ENCODE measurements at regions not wholly inside any gene's neighbourhood (a gene's known extent, or its start where the extent isn't known, plus 50 kb on each side); places are given as distances from the start of the nearest gene placed in this dataset.

- TF ChIP-seq GLIS3 (CRISPR knock-in tag; IDR thresholded peaks at IDR 0.05): no peak
These were observed 342.8 kb downstream of the DHX15 start (continued) for GRCh38 chr4:24241511-24241910.

GRCh38 chr4:24240655-24241054 is 343.7 kb downstream of the DHX15 start:
- no peak for ATAC-seq

More at GRCh38 chr4:24240655-24241054, 343.7 kb downstream of the DHX15 start:
- TF ChIP-seq POU6F1 (CRISPR knock-in tag; IDR thresholded peaks at IDR 0.05; ENCODE audit: borderline replicate concordance, low read depth): no peak
- TF ChIP-seq RARB (CRISPR knock-in tag; IDR thresholded peaks at IDR 0.05): no peak
- no peak for TF ChIP-seq TSHZ2 (CRISPR knock-in tag; IDR thresholded peaks at IDR 0.05)
- no peak for TF ChIP-seq ESRRG (CRISPR knock-in tag; IDR thresholded peaks at IDR 0.05)
- TF ChIP-seq CSRNP3 (CRISPR knock-in tag; IDR thresholded peaks at IDR 0.05): no peak
- TF ChIP-seq CREB5 (CRISPR knock-in tag; IDR thresholded peaks at IDR 0.05; ENCODE audit: low read depth): no peak
- no peak for TF ChIP-seq OSR1 (CRISPR knock-in tag; IDR thresholded peaks at IDR 0.05)
- TF ChIP-seq ZNF70 (CRISPR knock-in tag; IDR thresholded peaks at IDR 0.05): no peak
- no peak for TF ChIP-seq PATZ1 (CRISPR knock-in tag; IDR thresholded peaks at IDR 0.05; ENCODE audit: borderline replicate concordance)
- no peak for TF ChIP-seq TOX (CRISPR knock-in tag; IDR thresholded peaks at IDR 0.05; ENCODE audit: borderline replicate concordance)
- no peak for TF ChIP-seq ZNF565 (CRISPR knock-in tag; conservative IDR thresholded peaks at IDR 0.05; ENCODE audit: low read depth)
- TF ChIP-seq BACH2 (CRISPR knock-in tag; IDR thresholded peaks at IDR 0.05; ENCODE audit: borderline replicate concordance): no peak
- no peak for TF ChIP-seq TCF4 (CRISPR knock-in tag; IDR thresholded peaks at IDR 0.05; ENCODE audit: borderline replicate concordance)
- no peak for TF ChIP-seq ISL1 (CRISPR knock-in tag; IDR thresholded peaks at IDR 0.05)
- no peak for TF ChIP-seq GLIS3 (CRISPR knock-in tag; IDR thresholded peaks at IDR 0.05)
- no peak for TF ChIP-seq SNAI2 (CRISPR knock-in tag; IDR thresholded peaks at IDR 0.05)
- no peak for TF ChIP-seq PPARA (CRISPR knock-in tag; IDR thresholded peaks at IDR 0.05; ENCODE audit: borderline replicate concordance)
- no peak for TF ChIP-seq ZFP30 (CRISPR knock-in tag; IDR thresholded peaks at IDR 0.05)
